ENCODE measurements at regions not wholly inside any gene's neighbourhood (a gene's known extent, or its start where the extent isn't known, plus 50 kb on each side); places are given as distances from the start of the nearest gene placed in this dataset.

DNA sequence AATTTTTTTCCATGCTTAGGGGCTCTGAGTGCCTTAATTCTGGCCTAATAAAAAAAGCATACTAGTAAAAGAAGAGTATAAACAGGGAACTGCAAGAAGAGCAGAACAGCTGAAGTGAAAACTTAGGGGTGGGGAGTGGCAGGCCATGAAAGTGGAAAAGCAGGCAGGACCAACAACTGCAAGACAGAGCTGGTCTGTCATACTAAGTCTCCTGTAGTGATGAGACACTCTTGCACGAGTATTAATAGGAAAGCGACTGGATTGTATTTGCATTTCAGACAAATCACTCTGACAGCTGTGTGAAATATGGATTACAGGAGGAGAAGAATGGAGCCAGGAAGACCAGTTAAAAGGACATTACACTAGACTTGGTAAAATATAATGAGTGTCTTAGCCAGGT, 449.9 kb downstream of the NUF2 start:
- TF ChIP-seq GATA2 (IDR thresholded peaks at IDR 0.05; ENCODE audit: low read depth, low read length) (no peak), GATA3 (IDR thresholded peaks at IDR 0.05; ENCODE audit: low read depth, low read length) (no peak)
